Suppressor macrophage treated with lipopolysaccharide for 4 hours (primary cell): ENCODE measurements at regions not wholly inside any gene's neighbourhood (a gene's known extent, or its start where the extent isn't known, plus 50 kb on each side); places are given as distances from the start of the nearest gene placed in this dataset.

Source experiments
- DNase-seq: peaks from one replicate; pipeline ENCODE4 v3.0.0-alpha.2; 2020

DNA sequence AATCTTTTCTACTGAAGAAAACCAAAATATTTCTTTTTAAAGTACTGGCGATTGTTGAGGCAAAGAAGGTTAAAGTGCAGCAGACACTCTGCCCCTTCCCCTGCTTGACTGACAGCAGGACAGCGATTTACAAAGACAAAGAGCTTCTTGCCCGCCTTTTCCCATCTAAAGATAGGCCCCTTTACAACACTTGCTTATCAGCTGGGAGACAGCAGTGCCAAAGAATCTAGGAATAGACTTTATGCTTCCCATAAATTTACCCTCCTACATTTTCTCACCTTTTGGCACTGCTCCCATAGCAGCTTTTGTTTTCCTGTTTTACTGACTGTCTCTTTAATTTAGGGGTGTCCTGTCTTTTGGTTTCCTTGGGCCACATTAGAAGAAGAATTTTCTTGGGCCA lies 824.1 kb downstream of the CCSER2 start:
- no peak for DNase-seq

DNA sequence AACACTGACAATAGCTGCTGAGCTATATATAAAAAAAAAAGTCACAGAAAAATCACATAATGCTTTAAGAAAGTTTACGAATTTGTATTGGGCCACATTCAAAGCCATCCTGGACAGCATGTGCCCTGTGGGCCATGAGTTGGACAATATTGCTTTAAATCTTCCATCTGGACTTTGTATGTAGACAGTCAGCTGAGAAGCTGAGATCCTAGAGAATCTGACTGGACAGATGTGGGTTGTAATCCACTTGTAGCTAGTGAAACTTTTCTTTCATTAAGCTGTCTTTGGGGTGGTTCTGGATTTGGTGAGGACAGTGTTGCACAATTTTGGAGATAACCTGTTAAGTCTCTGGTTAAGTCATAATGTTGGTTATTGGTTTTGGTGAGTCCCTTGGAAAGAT lies 824.5 kb downstream of the CCSER2 start:
- no peak for DNase-seq

DNA sequence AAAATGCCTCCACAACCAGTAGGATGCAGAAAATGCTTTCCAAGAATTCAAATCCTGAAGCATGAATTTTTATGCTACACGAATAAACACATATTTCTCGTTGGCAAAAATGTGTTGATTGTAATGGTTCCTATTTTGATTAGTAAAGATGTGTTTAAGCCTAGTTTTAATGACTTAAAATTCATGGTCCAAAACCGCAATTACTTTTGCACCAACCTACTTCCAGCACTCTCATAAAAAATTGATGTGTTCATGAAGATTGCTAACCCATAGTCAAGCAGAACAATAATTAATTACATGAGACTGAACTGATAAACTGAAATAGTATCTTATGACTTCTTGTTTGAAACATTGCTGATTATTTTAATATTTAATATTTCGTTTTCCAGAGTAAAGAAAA lies 828.8 kb downstream of the CCSER2 start:
- DNase-seq: no peak

DNA sequence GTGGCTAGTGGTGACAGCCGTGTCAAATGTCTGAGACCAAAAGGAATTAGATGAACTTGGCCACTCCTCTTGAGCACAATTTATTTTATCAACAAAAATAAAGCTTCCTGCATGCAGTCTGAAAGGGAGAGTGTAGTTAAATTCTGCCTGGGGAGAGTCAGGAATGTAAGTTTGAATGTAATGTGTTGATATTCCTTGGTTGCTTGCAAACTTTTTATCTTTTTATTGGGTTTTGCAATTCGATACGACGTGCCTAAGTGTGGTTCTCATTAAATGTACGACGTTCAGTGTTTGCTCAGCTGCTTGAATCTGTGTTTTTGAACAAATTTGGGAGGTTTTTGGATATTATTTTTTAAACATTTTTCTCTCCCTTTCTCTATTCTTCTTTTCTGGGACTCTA lies 839.9 kb downstream of the CCSER2 start:
- DNase-seq: no peak

DNA sequence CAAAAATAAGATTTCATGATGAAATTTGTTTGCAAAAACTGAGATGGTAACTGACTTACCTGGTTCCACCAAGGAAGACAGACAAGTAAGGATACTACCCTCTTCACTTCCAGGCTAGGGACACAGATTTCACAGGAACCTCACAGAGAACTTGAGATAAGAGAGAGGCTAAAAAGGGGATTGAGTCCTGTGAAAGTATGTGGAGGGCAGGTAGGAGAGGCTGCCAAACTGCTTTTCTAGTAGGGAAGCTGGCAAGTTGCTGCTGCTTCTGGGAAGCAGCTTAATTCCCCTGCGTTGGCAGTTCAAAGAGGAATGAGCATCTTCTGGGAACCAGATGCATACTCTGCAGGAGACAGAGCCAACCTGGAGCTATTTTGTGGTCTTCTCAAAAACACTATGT lies 841.6 kb downstream of the CCSER2 start:
- no peak for DNase-seq

DNA sequence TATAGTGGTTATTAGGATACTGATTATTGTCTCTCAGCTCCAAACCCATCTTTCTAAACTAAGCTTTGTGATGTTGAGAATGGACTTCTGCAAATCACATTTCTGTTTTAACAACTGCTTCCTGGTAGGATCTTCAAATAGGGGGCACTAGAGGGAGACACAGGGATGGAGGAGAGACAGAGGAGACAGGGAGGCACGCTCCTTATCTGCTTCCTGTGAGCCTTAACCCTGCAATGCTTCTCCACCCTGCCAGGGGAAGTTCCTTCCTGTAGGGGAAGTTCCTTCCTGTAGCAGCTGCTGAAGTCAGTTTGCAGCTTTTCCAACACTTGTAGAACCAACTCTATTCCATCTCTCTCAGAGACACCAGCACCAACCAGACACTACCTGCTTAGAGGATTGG lies 847.2 kb downstream of the CCSER2 start:
- no peak for DNase-seq

DNA sequence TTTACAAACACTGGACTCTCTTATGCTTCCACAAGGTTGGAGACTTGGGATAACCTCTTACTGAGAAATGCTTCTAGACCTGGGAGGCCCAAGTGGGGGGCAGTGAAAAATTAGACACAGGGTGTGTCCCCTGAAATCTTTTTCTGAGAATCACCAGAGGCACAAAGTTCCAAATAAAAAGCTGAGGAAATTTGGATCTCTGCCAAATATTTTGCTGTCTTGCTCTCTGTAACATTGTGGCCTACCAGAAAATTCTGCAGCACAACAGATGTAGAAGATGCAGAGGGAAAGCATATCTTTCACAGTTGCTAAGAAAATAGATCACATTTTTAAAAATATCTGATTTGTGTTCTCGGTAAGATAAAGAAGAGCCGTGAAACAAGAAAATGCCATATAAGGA lies 849.4 kb downstream of the CCSER2 start:
- no peak for DNase-seq

DNA sequence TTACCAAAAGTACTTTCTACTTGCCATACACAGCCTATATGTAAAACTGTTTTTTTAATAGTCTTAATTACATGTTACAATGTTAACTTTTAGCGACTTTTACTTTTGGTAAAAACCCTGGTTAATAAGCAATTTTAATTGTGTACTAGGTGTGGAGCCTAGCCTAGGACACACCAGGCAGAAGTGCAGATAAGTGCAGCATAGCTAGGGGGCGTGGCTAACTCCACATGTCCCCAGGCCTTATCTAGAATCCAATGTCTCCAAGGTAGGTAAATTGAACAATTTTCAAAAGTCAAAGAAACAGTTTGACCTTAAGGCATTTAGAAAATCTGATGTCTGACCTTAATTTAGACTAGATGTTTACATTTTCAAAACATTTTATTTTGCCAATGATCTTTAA lies 858.7 kb downstream of the CCSER2 start:
- DNase-seq: no peak

DNA sequence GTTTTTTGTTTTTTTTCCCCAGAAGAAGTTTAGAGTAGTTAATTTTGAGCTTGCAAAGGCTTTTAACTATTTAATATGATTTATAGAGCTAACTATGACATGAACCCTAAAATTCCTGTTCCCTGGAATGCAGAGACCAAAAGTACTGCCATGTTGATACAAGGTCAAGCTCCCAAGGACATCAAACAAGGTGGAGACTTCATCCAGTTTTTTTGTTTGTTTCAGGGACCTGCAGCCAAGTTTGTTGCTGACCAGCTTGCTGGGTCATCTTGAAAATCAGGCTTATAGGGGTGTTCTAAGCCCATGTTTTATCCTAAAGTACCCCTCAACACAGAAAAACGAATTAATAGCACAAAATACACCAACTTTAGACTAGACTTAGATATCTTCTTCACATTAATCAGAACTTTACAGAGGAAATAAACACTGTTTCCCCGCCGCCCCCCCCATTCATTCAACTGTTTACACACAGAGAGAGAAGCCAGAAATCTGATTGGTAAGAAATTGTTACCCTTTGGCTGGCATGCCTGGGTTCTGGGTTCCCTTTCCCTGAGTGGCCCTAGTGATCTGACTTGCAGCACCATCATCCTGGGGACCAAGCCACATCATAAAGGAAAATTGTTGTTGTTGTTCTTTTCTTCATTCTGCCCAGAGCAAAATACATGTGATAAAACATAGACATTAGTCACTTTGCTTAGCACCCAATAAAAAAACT lies 860.5 kb downstream of the CCSER2 start:
- DNase-seq: no peak

DNA sequence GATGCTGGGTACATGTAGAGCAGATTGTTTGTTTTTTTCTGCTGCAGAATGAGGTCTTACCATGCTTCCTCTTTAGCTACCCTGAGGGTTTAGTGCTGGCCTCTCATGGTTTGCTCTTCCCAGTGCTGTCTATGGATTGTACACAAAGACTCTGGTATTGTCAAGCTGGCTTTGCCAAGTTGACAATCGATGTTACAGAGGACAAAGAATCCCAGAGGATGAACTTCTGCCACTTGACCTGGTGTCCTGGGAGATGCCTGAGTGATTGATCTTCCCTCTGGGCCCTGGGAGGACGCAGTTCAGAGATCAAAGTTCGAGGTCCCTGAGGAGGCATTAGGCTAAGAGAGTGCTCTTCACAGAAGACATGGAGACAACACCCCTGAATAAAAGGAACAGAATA lies 865.4 kb downstream of the CCSER2 start:
- DNase-seq: no peak

DNA sequence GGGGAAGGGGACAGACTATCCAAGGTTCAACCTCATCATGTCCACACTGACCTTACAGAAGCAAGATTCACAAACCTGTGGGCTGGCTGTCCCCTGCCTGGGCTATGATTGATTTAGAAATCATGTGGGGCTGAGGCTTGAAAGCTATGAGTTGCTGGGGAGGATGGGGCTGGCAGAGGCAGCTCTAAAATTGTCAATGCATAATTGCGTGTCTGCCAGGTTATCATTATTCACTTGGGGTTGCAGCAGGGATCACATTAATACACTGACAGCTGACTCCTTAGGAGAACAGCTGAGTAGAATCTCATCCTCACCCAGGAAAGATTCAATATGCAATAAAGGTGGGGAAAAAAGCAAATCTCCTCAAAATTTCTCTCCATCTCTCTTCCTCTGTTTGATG lies 866.3 kb downstream of the CCSER2 start:
- DNase-seq: no peak

DNA sequence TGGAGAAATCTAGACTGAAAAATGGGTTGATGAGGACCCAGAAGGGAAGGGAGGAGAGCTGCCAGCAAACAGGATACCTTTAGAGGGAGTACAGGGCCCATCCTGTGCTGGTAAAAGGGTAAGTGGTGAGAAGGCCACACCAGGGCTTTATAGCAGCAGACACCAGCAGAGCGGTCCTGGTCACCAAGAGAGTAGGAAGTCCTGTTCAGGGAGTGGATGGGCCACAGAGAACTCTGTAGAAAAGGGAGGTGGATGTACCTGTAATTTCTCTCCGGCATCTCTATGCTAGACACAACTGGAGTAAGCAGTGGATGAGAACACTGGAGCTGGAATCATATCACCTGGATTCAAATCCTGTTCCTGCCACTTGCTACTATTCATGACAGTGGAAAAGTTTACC lies 867.2 kb downstream of the CCSER2 start:
- DNase-seq: no peak

DNA sequence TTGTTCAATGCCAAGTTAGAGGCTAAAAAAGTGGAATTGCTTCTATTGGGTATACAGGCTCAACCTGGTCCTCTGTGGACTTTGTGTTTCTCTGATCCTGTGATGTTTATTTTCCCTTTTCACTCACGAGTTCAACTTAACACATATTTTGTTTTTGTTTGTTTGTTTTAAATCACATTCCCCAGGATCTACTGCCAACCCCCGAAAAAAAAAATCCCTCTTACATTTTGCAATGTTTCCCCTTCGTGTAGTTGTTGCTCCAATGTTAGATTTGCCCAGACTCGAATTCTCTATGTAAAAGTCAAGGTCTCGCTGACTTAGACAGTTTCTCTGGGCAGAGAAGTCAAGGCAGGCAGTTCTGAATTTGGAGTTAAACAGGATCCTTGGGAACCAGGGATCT lies 876.4 kb downstream of the CCSER2 start:
- DNase-seq: no peak

DNA sequence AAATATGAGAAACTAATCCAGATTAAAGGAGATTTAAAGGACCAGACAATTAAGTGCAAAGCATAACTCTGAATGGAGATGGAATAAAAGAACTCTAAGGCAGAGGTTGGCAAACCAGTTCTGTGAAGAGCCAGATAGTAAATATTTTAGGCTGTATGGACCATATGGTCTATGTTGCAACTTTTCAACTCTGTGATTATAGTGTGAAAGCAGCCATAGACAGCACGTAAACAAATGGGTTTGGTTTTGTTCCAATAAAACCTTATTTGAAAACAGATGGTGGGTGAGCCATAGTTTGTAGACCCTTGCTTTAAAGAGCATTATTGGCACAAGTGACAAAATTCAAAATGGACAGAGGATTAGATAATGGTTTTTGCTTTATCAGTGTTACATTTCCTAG lies 884.1 kb downstream of the CCSER2 start:
- DNase-seq: no peak

DNA sequence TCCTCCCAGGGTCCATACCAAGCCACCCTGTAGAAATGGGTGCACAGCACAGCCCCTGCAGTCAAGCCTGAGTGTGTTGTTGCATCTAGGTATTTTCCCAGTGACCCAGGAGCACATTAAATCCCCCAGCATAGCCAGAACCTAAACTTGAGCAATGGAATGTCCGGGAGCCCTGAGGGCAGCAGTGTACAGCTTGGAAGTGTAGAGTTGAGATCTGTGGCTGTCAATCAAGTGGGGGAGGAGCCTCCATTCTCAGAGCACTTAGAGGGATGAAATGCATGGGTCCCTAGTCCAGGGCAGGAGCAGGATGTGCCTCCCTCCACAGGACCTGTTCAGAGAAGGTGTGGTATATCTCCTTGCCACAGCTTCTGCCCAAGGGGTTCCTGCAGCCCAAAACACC lies 885.1 kb downstream of the CCSER2 start:
- DNase-seq: no peak

DNA sequence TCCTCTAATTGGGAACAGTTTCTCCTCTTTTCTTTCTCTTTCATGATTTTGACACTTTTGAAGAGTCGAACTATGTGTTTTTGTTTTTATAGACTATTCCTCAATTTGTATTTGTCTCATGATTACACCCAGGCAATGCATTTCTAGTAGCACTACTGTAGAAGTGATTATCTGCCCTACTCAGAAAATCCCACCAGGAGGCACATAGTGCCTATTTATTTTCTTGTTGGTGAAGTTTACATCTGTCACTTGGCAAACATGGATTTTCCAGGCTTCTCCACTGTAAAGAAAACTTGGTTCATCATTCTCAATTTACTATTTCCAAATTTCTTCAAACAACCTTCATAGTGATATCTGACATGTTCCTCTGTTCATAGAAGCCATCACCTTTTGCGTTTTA lies 893.9 kb downstream of the CCSER2 start:
- no peak for DNase-seq

DNA sequence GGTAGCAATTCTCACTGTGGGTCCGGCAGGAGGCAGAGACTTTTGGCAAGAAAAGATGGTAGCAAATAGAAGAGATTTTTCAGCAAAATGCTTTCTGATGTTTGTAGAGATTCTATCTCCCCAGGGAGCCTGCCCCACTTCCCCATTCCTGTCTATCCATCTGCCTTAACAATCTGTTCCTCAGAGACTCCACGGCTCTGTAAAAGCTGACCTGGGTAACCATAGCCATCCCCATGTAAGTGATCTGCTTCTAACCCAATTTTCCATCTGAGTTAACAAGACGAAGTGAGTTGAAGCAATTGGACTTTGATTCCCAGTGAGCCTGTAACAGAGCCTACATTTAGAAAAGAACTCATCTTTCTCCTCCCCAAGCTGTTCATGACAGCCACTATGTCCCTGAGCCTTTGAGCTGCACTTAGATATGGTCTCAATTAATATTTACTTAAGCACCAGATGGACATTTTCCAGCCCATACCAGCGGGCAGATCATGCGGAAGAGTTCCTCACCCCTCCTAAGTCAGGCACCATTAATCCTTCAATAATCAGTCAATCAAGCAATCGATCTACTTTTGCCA lies 896.1 kb downstream of the CCSER2 start:
- DNase-seq: no peak

DNA sequence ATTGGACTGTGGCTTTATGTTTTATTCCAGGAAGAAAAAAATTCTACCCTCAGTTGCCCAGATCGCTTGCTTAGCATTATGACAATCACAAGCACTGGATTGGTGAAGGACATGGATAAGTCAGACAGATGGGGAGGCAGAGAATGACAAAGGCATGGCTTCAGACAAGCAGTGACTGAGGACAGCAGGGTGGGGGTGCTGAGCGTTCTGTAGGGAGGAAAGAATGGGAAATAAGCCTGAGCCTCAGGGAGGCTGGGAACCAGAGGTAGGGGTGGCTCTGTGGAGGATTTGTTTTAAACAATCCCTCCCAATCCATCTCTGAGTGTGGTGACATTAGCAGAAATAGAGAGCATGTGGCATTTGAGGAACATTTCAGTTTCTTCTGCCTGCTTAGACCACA lies 896.9 kb downstream of the CCSER2 start:
- DNase-seq: no peak

DNA sequence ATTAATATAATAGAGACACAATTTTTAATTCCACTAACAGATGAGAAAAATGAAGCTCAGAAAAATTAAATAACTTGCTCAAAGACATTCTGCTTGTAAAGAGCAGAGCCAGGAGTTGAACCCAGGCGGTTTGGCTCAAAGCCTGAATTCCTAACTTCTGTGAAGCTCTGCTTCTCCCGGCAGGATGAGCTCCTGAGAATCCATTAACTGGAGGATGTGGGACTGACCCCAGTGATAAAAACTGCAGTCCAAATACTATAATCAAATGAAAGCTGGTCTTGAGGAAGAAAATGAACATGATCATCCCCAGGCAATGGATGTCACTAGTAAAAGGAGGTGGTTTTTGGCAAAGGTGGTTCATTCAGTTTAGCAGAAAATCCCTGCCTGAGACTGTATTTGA lies 898.2 kb downstream of the CCSER2 start:
- DNase-seq: no peak

DNA sequence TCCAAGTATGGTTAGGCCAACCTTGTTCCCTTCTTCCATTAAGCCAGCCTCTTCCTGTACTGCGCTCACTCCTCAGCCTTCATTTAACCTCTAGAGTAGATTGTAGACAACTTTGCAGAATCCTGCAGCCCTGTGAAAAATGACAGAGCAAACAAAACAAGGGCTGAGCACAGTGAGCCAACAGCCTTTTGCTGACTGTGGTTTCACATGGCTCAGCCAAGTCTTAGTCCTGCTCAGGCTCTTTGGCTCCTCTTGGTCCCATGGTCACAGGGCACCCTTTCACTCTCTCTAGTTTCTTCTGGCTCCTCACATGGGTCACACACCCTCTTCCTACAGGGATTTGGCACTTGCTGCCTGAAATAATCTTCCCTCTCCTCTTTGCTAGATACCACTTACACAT lies 900.3 kb downstream of the CCSER2 start:
- no peak for DNase-seq

DNA sequence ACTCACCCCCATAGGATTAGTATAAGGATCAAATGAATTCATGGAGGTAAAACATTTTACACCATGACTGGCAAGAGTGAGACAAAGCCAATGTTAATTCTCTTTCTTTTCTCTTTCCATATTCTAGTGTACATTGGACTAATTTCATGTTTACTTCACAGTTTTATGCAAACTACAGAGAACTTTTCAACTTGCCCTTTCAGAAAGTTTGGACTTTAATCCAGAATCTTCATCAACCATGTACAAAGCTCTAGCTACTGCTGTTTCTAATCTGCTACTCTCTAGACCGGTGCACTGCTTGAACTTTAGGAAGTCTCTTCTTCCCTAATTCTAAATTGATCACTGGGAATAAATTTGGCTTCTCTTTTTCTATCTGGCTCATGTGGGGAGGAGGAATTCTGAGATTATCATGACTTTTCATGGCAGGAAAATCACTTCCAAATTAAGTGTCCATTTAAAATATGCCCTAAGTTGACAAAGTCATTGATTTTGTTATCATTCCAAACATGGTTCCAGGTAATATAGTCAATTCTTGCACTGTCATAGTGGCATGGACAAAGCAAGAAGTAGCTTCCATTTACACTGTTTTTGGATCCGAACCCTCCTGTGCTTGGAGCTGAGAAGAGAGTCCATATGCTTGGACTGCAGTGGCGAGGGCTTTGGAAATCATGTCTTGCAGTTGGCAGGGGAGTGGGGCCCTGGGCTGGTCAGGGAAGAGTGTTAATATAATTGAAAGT lies 903.3 kb downstream of the CCSER2 start:
- DNase-seq: no peak

DNA sequence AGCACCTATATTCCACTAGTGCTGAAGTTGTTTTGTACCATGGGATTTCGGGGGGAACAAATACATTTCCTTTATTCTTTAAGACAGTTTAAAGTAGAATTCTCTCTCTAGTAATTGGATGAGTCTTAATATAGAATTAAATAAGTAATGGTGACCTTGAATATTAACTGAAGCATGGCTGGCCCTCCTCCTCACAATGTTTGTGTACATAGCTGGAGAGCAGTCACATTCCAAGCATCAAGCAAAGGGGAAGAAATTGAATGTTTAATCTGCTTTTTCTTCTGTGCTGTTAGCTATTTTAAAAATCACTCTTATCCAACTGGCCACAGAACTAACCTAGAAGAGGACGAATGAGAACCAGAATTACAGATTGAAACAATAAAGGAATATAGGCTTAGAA lies 906.9 kb downstream of the CCSER2 start:
- DNase-seq: no peak

DNA sequence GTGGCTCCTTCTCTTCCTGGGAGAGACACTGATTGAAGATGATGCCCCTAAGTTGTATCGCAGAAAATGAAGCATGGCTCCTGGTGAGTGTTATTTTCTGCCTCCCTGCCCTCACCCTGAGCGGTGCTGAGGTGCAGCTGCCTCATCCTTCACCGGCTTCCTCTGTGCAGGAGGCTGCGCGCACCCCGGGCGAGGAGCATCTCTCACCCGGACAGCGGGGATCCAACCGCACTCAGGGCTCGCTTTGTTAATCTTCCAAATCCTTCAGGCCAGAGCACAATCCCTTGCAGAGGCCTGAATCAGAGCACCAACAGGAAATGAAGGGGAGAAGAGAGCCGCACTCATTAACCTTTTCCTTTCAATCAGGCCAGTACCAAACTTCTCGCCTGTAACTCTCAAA lies 910.3 kb downstream of the CCSER2 start:
- no peak for DNase-seq

DNA sequence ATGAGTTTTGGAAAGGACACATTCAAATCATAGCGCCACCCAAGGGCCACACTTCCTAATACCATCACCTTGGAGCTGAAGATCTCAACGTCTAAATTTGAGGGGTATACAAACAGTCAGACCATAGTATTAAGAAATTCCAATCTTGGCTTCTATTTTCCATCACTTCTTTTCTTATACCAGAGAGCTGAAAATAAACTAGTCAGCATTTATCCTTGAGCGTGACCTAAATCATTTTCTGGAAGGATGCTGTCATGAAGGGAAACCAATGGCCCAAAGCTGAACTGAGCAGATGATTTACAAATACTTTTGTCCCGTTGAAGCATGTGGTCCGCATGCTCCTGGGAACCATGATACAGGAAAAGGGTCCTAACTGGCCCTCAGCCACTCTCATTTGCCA lies 921.9 kb downstream of the CCSER2 start:
- DNase-seq: no peak

DNA sequence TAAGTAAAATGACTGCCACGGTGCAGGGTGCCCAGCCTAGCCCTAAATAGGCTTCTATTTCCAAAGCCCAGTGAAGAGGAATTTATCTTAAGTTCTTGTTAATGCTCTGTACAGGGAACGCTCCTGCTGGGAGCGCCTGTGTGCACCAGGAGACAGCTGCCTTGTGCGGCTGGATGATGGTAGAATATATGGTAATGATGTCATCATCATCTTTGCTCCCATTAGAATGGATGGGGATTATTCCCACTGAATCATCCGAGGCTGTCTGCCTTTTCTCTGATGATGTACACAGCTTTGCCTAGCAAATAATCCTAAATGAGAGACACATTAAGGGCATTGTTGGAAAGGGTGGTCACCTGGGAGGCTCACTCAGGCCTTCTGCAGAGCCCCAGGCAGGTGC lies 928.1 kb downstream of the CCSER2 start:
- no peak for DNase-seq
